NCI-H1930 (cell line): ENCODE measurements at regions not wholly inside any gene's neighbourhood (a gene's known extent, or its start where the extent isn't known, plus 50 kb on each side); places are given as distances from the start of the nearest gene placed in this dataset.
"Not testable (repeated sequence)": the region's sequence is repeated elsewhere in the genome, so short reads cannot be mapped to it uniquely, and the experiment has no call there.

Experiments
- DNase-seq, 2 experiments: peaks; one replicate each; lab custom pipeline; 2025; lab: John Stamatoyannopoulos, UW

- not testable (repeated sequence) for DNase-seq
Observed at GRCh38 chr15:53923741-53924140, 54.5 kb upstream of the UNC13C start.

GRCh38 chr15:53918180-53919079 is 59.8 kb upstream of the UNC13C start:
- DNase-seq: no peak

DNA sequence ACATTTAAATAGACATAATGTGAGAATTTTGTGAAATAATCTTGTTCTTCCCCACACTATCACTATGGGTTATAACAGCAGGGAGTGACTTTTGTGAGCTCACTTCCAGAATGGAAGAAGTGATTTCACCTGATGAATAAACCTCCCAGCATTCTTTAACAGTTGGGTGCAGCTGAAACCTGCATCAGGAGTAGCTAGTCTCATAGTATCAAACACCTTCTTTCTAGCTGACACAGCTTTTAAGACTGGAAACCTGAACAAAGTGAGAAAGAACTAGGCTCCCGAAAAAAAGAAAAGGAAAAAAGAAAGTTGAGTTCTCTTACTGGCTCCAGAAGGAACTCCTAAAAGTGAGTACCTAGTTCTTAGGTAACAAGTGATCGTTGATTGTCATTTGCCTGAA is 61.1 kb upstream of the UNC13C start:
- no peak for DNase-seq

GRCh38 chr15:53911431-53911830 is 66.8 kb upstream of the UNC13C start:
- no peak for DNase-seq

DNA sequence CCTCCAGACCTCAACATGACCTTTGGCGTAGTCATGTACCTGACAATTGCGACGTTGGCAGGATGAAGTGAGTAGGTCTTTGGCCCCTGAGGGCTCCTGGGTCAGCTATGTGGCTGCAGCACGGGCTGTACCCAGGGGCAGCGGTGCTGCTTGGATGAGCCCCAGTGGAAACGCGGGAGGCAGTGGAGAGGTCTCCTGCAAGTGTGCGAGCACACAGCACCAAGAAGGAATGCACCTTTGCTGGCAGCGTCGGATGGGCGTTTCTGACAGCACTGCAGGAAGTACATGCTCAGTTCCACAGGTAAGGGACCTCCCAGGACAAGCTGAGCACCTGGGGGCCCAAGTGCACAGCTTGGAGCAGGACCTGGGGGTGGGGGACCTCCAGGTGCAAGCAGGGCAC is 67.4 kb upstream of the UNC13C start:
- DNase-seq: no peak

GRCh38 chr15:53910236-53910849 is 67.9 kb upstream of the UNC13C start:
- no peak for DNase-seq

DNA sequence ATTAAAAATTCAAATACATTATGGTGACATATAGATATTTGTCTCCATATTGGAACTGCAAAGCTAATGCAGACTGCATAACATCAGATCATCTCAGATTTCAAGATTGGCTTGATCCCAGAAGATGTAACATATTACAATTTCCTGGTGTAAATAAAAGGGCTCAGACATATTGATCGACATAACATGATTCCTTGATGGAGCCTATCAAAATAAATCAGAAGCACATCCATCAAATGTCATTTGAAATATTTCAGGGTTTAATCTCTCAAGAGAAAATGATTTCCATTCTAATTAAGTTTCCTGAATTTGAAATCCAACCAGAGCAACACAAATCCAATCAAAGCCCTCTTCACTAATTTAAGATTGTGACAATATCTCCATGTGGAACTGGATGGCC is 75.1 kb upstream of the UNC13C start:
- DNase-seq: no peak

GRCh38 chr15:53893468-53893867 is 84.8 kb upstream of the UNC13C start:
- not testable (repeated sequence) for DNase-seq

GRCh38 chr15:53891862-53892261 is 86.4 kb upstream of the UNC13C start:
- DNase-seq: not testable (repeated sequence)

DNA sequence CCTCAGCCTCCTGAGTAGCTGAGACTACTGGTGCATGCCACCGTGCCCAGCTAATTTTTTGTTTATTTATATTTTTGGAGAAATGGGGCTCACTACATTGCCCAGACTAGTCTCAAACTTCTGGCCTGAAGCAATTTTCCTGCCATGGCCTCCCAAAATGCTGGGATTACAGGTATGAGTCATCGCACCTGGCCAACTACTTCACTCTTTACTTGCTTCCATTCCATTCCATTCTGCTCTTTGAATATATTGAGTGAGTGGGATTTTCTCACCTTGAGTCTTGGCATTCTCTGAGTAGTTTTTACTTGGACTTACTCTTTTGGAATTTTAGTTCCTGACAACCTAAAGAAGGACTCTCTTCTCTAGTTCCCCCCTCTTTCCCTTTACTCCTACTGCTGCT is 93.8 kb upstream of the UNC13C start:
- no peak for DNase-seq

DNA sequence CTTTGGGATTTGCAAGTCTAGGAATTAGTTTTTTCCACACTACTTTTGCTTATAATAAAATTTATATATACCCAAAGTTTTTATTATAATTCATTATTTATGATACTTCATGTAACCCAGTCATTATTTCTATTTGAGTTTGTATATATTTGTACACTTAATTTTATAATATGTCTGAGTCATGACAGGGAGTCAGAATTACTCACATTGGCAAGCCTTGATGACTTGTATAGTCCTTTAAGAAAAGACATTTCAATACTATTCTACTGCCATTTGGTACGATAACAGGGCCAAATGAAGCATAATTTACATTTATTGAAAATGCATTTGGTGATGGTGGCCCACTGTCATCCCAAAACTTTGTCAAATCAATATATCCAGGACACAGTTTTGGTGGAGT is 95.9 kb upstream of the UNC13C start:
- no peak for DNase-seq

DNA sequence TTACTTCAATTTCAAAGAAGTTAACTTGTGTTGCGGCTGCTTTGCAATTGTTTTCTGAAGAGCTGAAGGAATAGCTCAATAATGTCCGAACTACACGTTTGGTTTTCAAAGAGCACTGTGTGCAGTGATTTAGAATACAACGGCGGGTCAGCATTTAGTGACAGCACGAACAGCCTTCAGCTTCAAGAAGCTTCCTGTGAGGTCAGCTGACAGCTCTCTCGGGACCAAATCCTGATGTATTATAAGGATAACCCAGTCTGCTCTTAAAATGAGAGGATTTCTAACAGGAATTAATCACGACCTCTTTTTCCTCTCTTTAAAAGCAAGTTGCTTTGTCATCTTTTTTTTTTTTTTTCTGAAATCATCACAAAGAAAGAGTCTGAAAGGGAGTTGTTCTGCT is 97.9 kb upstream of the UNC13C start:
- no peak for DNase-seq

DNA sequence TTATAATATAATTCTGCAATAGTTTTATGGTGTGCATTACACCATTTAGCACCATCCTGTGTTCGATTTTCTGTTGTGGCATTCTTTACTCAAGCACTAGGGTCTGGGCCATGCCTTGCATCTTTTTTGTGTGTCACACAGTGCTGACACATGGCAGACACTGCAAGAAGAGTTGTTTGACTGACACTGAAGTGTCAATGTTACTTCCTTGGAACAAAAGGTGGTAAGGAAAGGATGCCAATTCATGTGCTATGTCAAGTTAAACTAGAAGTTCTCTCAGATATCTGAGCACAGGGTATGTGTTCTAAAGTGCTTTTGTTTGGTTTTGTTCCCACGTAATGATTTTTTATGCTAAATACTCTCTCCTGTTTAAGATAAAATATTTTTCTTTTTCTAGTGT is 102.5 kb upstream of the UNC13C start:
- DNase-seq: no peak

DNA sequence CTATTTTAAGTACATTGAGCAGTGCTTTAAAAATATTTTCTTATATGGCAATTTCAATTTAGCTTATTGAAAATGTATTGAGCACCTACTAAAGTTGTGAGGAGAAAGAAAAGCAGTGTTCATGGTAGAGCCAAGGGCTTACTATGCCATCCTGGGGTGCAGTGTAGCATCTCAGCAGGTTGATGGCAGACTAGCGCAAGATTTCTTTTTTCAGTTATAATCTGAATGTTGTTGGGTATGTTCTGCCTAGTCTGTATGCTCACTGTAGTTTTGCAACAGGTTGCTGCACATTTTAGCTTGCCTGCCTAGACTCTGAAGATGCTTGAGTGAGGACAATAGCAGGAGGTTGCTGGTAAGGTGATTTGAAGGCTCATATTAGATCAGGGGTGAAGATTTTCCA is 103.1 kb upstream of the UNC13C start:
- no peak for DNase-seq

GRCh38 chr15:53872410-53872809 is 105.8 kb upstream of the UNC13C start:
- no peak for DNase-seq

DNA sequence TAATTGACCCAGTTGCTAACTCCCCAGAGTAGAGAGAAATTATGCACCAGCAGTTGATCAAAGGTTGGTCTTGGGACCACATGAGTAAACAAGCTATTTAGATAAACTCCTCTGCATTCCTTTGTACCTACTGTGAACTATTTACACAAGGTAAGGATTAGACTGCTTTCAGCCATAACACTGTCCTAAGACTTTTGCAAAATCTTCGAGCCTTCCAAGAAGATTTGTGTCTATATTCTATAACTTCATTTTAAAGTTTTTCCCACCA is 108.5 kb upstream of the UNC13C start:
- DNase-seq: no peak

- DNase-seq: no peak
Observed at GRCh38 chr15:53869044-53869805, 109.0 kb upstream of the UNC13C start.

DNA sequence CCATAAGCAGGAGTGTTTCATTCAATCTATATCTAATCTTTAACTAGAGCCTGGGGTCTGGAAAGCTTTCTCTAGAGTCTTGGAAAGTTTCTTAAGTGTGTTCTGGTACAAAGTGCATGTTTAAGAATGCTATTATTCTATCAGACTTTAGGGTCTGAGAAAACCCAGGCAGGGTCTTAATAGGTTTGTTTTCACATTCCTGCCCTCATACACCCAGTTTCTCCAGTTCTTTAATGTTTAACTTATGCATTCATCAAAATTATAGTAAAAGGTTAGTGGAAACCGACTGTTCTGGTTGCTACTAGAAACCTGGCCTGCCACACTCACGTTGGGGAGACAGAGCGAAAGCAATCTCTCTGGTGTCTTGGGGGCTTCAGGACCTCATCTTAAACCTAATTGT is 102.9 kb upstream of the WDR72 start:
- no peak for DNase-seq

DNA sequence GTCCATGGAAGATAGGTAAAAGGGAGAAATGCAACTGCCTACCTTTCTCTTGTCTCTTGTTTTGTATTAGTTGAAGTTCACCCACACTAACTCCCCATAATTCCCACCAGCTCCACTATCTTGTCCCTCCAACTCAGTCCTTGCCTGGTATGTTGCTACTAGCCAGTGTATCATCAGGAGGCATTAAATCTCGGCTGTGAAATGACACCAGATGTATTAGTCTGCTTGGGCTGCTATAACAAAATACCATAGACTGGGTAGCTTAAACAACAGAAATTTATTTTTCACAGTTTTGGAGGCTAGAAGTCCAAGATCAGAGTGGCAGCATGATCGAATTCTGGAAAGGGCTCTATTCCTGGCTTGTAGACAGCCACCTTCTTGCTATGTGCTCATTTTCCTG is 102.3 kb upstream of the WDR72 start:
- DNase-seq: no peak

- no peak for DNase-seq
Observed at GRCh38 chr15:53851110-53851848, 91.8 kb upstream of the WDR72 start.

GRCh38 chr15:53847745-53848144 is 88.3 kb upstream of the WDR72 start:
- no peak for DNase-seq

DNA sequence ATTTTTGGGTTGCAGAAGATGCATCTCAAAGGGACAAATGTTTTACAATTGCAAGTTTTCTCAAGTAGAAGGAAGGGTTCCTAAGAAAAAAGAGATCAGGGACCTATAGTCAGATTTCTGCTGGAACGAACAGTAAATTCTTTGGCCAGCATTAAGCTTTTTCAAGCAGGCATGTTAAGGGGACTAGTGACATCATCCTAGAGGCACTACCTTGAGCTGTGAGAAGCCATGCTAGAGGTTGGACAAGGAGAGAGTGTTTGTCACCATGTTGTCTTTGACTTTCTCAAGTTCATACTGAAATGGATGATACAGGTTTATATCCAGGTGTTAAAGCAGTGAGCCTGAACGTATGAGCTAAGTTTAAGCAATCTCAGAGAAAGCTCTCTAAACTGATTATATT is 85.2 kb upstream of the WDR72 start:
- DNase-seq: no peak
